HG03521 (cell line): ENCODE measurements at regions not wholly inside any gene's neighbourhood (a gene's known extent, or its start where the extent isn't known, plus 50 kb on each side); places are given as distances from the start of the nearest gene placed in this dataset.
"Not testable (repeated sequence)": the region's sequence is repeated elsewhere in the genome, so short reads cannot be mapped to it uniquely, and the experiment has no call there.

Source experiments
- ATAC-seq: cut with Tn5 transposase; IDR thresholded peaks from one replicate; pipeline ENCODE4 v1.9.1; 2021; ENCODE audit warnings: mild to moderate bottlenecking, moderate library complexity; ENCODE audit not compliant: unreplicated experiment

DNA sequence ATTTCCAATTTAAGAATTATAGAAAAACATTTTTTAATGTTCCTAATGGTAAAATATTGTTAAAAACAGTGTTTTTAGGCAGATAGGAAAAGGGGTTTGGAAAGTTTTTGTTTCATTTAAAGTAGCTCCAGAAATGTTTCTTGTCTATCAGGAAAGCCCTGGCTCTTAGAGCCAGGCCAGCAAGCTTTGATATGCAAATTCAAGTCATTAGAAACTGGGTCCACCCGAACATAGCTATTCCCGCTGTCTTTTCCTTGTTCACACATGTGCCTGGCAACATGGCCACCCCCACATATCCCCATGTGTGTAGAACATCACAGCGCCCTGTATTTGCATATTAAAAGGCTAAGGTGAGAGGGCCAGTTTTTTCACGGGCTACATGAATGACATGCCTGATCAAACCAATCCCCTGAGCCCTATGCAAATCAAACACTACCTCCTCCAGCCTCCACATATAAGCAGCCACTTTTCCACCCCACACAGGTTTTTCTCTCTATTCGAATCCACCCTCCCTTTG, 925.3 kb upstream of the CDH10 start:
- ATAC-seq = no peak

DNA sequence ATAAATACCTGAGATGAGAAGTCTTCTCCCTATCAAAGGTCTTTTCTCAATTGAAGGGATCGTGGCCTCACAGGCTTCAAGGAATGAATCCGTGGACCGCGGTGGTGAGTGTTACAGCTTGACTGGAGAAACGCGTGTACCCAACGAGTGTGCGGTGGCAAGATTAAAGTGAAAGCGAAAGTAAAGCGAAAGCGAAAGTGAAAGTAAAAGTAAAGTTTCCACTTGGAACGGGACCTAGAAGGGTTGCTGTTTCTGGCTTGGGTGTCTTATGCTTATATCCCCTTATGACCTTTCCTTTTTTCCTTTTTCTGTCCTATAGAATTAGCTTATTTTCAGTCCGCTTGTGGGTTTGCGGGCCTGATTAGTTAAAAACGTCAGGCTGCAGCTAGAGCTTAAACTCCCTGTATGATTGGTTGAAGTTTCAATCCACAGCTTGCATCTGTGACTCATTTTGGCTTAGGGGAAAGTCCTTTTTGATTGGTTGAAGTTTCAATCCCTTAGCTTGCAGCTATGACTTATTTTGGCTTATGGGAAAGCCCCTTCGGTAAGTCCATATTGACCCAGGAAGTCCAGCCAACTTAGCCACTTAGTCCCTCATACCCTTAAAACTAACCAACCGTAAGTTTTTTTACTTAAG, 924.3 kb upstream of the CDH10 start:
- ATAC-seq = no peak

DNA sequence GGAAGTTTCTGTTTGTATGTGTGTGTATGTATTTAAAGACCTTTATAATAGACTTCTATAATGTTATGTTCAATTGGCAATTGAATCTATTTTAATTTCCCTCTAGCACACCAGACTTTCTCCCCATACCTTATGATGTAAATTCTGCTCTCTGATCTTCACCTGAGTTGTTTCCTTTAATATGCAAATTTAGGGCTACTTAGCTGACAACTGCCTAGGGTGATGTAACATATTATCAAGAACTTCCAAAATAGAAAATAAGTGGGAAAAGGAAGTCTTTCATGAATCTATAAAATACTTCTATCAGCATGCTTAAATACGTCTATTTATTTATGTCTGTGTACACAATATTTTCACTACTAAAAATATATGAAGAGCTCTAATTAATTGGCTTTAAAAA, 923.5 kb upstream of the CDH10 start:
- ATAC-seq = no peak

- ATAC-seq = no peak
Observed at GRCh38 chr5:25567881-25568280, 923.1 kb upstream of the CDH10 start.

GRCh38 chr5:25562656-25563055, 917.9 kb upstream of the CDH10 start:
- ATAC-seq = no peak

- ATAC-seq = no peak
Observed at GRCh38 chr5:25554077-25554476, 909.3 kb upstream of the CDH10 start.

DNA sequence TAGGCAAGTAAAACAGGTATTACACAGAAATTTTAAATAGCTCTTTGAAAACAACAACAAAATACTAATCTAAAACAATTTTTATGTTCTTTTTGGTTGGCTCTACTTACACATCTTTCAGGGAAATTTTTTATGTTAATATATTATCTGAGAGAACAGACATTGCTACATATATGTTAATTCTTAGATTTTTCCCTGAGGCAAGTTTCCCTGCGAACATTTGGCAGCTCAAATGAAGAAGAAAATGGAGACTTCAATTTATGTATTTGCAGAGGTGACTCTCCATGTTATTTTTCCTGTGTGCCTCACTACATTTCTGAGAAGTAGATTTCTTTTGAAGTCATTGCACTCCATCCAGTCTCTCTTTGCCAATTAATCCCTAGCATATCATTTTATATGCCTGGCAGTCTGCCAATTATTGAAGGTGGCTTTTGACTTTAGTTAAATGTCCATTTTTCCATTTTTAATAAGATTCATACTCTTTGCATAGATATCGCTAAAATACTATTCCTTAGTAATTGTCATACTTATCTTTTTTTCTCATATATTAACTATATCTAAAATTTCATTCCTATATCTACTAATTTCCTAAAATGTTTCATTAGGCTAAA, 908.2 kb upstream of the CDH10 start:
- ATAC-seq = no peak

DNA sequence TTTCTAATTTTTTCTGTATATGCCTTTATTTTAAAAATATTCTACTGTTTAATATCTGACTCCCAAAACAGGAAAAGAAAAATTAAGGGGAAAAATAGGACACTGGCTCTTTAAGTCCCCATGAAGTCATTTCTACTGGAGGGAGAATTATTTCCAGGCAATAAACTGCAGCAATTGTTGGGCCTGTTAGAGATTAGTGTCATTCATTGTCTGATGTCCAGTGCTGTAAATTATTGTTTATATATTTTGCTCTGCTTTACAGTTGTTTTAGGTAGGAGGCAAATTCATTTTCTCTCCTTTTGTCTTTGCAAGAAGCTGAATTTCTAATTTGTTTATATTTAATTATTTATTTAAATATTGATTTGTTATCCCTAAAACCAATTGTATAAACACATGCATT, 906.0 kb upstream of the CDH10 start:
- ATAC-seq = no peak

DNA sequence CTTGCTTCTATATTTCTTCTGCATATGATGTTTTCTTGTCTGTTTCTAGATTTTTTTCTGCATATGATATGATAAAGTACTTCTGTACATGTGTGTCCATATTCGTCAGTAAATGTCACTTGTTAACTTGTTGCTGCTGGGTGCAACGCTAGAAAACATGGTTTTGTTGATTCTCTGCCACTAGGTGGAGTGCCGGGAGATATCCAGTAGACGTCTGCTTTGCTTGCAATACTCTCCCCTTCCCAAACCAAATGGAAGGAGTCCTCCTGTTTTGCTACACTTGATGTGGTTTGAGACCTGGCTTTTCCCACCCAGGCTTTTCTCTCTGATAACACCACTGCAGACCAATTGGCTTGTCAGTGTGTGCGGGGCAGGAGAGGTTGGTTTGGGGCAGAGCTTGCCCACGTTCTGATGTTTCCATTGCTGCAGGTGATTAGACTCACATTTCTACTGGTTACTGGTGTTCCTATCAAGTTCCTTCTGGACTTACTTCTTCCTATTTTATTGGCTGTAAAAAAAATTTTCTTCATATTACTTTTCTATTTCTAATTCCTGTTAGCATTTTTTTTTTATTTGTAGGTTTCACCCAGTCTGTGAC, 900.0 kb upstream of the CDH10 start:
- ATAC-seq = no peak

DNA sequence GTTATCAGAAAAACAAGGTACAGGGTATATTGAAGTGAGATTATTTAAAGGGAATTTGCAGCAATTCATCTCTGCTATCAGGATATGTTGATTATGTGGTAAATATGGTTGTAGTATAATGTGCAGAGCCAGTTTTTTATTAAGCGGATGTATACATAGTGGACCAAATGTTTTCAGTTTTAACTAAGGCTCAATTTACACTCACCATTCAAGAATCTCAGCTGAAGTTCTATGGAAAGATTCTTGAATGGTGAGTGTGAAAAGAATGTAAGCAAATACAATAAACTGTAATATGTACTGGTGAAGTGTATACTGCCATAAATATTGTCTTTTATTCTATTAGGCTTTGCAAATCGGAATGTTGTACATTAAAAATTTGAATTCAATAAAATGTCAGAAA, 895.9 kb upstream of the CDH10 start:
- ATAC-seq = no peak

DNA sequence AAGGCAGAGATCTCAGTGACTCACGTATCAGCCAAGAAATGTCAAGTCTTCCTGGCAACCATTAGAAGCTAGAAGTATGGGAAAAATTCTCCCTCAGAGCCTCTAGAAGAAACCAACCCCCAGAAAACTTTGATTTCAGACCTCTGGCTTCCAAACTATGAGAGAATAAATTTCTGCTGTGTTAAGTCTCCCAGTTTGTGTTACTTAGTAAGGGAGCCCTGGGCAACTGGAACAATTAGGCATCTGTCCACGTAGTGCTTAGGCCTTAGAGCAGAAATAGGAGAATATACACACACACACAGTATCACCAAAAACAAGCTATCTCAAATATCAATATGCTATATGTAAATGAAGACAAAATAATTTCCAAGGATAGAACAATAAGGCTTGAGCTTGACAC, 894.8 kb upstream of the CDH10 start:
- ATAC-seq = no peak

GRCh38 chr5:25536461-25536860, 891.7 kb upstream of the CDH10 start:
- ATAC-seq = not testable (repeated sequence)

GRCh38 chr5:25516141-25516540, 871.4 kb upstream of the CDH10 start:
- ATAC-seq = no peak

DNA sequence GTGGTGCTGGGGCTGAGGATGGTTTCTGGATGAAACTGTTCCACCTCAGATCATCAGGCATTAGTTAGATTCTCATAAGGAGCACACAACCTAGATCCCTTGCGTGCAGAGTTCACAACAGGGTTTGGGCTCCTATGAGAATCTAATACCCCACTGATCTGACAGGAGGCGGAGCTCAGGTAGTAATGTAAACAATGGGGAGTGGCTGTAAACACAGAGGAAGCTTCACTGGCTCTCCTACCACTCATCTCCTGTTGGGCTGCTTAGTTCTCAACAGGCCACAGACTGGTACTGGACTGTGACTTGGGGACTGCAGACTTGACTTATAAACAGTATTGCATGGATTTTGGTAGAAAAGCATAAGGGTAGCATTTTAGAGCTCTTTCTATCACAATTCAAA, 870.7 kb upstream of the CDH10 start:
- no peak for ATAC-seq

DNA sequence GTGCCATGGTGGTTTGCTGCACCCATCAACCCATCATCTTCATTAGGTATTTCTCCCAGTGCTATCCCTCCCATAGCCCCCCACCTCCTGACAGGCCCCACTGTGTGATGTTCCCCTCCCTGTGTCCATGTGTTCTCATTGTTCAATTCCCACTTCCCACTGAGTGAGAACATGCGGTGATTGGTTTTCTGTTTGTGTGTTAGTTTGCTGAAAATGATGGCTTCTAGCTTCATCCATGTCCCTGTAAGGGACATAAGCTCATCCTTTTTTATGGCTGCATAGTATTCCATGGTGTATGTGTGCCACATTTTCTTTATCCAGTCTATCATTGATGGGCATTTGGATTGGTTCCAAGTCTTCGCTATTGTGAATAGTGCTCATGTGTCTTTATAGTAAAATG, 865.9 kb upstream of the CDH10 start:
- ATAC-seq = not testable (repeated sequence)

GRCh38 chr5:25508011-25508410, 863.2 kb upstream of the CDH10 start:
- ATAC-seq = not testable (repeated sequence)

GRCh38 chr5:25500635-25501034, 855.9 kb upstream of the CDH10 start:
- no peak for ATAC-seq

DNA sequence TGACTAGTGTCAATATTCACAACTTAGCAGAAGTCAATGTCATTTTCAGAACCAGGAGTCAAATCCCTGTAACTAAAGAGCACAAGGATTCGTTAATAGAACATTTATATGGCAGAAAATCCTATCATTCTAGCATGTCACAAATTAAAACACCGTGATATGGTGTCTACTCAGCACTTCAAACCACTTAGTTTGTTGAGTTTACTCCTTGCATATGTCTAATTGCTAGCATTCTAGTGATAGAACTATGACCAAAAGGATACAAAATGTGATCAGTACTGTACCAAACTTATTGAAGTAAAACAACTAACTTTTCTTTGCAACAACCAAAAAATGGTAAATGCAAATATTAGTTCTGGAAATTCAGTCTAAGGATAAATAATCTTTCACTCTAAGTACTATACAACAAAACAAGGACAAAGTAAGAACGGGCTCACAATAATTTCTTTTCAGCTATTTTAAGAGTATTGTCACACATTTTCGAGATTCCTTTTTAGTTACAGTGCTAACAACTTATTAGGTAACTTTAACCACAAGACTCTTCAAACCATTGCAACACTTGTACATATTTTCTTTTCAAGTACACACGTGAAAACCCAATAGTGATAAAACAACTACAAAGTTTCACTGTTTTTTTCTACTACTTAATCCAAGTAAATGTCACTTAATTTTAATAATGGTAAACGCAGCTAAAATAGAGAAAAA, 845.2 kb upstream of the CDH10 start:
- ATAC-seq = no peak

- ATAC-seq = no peak
Observed at GRCh38 chr5:25488119-25488518, 843.3 kb upstream of the CDH10 start.

DNA sequence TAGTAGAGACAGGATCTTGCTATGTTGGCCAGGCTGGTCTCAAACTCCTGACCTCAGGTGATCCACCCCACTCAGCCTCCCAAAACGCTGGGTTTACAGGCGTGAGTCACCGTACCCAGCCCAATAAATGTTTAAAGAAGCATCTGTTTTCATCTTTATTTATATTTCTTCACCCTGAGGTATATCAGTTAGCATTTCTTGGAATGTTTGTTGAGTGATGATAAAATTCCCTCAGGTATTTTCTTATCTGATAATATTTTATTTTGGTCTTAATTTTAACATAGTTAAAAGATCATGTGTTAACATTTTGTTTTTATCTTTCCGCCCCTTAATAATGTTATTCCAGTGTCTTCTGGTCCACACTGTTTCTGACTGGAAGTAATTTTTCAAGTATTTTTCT, 839.6 kb upstream of the CDH10 start:
- ATAC-seq = no peak

DNA sequence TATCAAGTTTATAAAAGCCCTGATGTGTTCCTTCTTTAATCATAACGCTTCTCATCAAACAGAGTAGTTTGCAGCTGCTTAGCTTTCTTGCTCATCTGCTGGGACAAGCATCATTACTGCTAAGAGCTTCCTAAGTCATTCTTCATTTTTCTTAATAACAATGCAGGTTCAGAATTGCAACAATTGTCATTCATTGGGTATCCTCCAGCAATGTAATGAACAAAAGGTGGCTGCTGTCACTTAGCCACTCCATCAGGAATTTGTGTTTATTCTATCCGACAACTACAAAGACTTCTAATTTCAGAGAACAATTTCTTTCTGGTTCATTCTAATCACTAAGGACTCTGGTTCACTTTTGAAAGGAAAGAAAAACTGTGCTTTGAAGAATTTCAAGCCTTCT, 836.7 kb upstream of the CDH10 start:
- no peak for ATAC-seq

GRCh38 chr5:25459082-25459481, 814.3 kb upstream of the CDH10 start:
- ATAC-seq = no peak
